Endothelial cell of umbilical vein (primary cell): ENCODE measurements at regions not wholly inside any gene's neighbourhood (a gene's known extent, or its start where the extent isn't known, plus 50 kb on each side); places are given as distances from the start of the nearest gene placed in this dataset.

Experiments used
- BruUV-seq: library from RNA; stranded (reverse); fragments of 400-500 nt; replicated peaks from 2 replicates; lab custom pipeline; 2021; lab: Mats Ljungman, UMichigan
- CTCF ChIA-PET: fragments of 300-600, 350-600 bp; sonication (Branson Sonifier 250); formaldehyde crosslinking; loops from one replicate; lab custom pipeline; 2021; ENCODE audit warnings: antibody characterized with exemption, inconsistent platforms; lab: Charles Lee
- POLR2A ChIA-PET: fragments of 300-600, 350-600 bp; sonication (Branson Sonifier 250); formaldehyde crosslinking; loops from one replicate; lab custom pipeline; 2021; ENCODE audit warnings: antibody characterized with exemption, inconsistent platforms; lab: Charles Lee
- DNase-seq: peaks from one replicate; pipeline ENCODE4 v3.0.0-alpha.2; 2011; ENCODE audit warnings: low read depth, low spot score
- FAIRE-seq: peaks from 2 replicates; lab custom pipeline; 2011; peaks lifted over from hg19 to GRCh38; lab: Jason Lieb, UNC
- H2AFZ ChIP-seq: 2 replicates; pipeline ENCODE4 v1.6.0; 2012; ENCODE audit warnings: low read depth, low read length, control low read depth, inconsistent platforms
- H3K27ac ChIP-seq: 2 replicates; pipeline ENCODE4 v1.5.1; 2011; ENCODE audit warnings: low read depth, mild to moderate bottlenecking, control low read depth, low read length, moderate library complexity; ENCODE audit not compliant: insufficient read depth
- H3K27me3 ChIP-seq, 2 experiments: 2 replicates each; pipeline versions ENCODE4 v1.6.0 to v1.6.1; 2011; ENCODE audit warnings: low read length in 2 of 2, mixed read lengths in 1 of 2; ENCODE audit not compliant: control insufficient read depth in 2 of 2, insufficient read depth in 2 of 2
- H3K36me3 ChIP-seq, 2 experiments: 2 replicates in 1 of 2; 3 replicates in 1 of 2; pipeline ENCODE4 v1.5.1; 2011; ENCODE audit warnings: low read length in 2 of 2, mild to moderate bottlenecking in 1 of 2, moderate library complexity in 1 of 2; ENCODE audit not compliant: control insufficient read depth in 2 of 2, insufficient read depth in 2 of 2; ENCODE audit errors: extremely low read depth in 1 of 2
- H3K4me1 ChIP-seq: 3 replicates; pipeline ENCODE4 v1.5.1; 2011; ENCODE audit warnings: mild to moderate bottlenecking, low read length; ENCODE audit not compliant: control insufficient read depth, insufficient read depth; ENCODE audit errors: extremely low read depth
- H3K4me2 ChIP-seq: 2 replicates; pipeline ENCODE4 v1.6.1; 2011; ENCODE audit warnings: low read length, control low read depth, mixed read lengths; ENCODE audit not compliant: insufficient read depth
- H3K4me3 ChIP-seq, 3 experiments: fragments of 200-600 bp in 1 of 3; sonication (generic), shearing (Covaris generic) in 1 of 3; replicated peaks in 1 of 3; 2 replicates each; pipeline ENCODE4 v1.5.1; 2011 to 2016; ENCODE audit warnings: control low read depth in 3 of 3, low read length in 3 of 3, mild to moderate bottlenecking in 2 of 3, inconsistent platforms in 1 of 3, low read depth in 1 of 3, moderate library complexity in 1 of 3; ENCODE audit not compliant: insufficient read depth in 1 of 3
- H3K79me2 ChIP-seq: 2 replicates; pipeline ENCODE4 v1.6.0; 2012; ENCODE audit warnings: low read length, inconsistent platforms; ENCODE audit not compliant: control insufficient read depth, insufficient read depth
- H3K9ac ChIP-seq: replicated peaks from 2 replicates; pipeline ENCODE3; 2011; ENCODE audit warnings: low read length, control low read depth; ENCODE audit not compliant: insufficient read depth; ENCODE audit errors: extremely low read depth
- H3K9me1 ChIP-seq: replicated peaks from 3 replicates; pipeline ENCODE4 v1.6.0; 2011; ENCODE audit warnings: mild to moderate bottlenecking, low read length; ENCODE audit not compliant: control insufficient read depth, insufficient read depth; ENCODE audit errors: extremely low read depth
- H3K9me3 ChIP-seq: replicated peaks from 2 replicates; pipeline ENCODE4 v1.5.1; 2012; ENCODE audit warnings: low read length, inconsistent platforms; ENCODE audit not compliant: control insufficient read depth, insufficient read depth
- H4K20me1 ChIP-seq: replicated peaks from 2 replicates; pipeline ENCODE3; 2011; ENCODE audit warnings: mild to moderate bottlenecking, low read length; ENCODE audit not compliant: control insufficient read depth, insufficient read depth; ENCODE audit errors: extremely low read depth
- CTCF ChIP-seq, 2 donors: IDR thresholded peaks; 1 replicate in 1 of 2; 2 replicates in 1 of 2; pipeline ENCODE4 v1.5.1; 2011; ENCODE audit warnings: low read length in 2 of 2, mild to moderate bottlenecking in 2 of 2, moderate library complexity in 2 of 2, control low read depth in 1 of 2, inconsistent platforms in 1 of 2, low read depth in 1 of 2; ENCODE audit not compliant: insufficient read depth in 1 of 2; ENCODE audit errors: extremely low read depth in 1 of 2
- EZH2 ChIP-seq: IDR thresholded peaks from 2 replicates; pipeline ENCODE4 v1.6.1; 2012; ENCODE audit warnings: borderline replicate concordance, low read depth, mild to moderate bottlenecking, moderate library complexity, low read length, inconsistent platforms; ENCODE audit not compliant: severe bottlenecking
- FOS ChIP-seq: IDR thresholded peaks from 2 replicates; pipeline ENCODE4 v1.6.1; 2011; ENCODE audit warnings: mild to moderate bottlenecking, low read length, moderate library complexity, borderline replicate concordance; ENCODE audit not compliant: insufficient read depth
- GATA2 ChIP-seq: IDR thresholded peaks from 2 replicates; pipeline ENCODE4 v1.7.0; 2011; ENCODE audit warnings: low read depth, mild to moderate bottlenecking, moderate library complexity, mixed read lengths, low read length; ENCODE audit not compliant: insufficient read length, insufficient read depth
- JUN ChIP-seq: IDR thresholded peaks from 2 replicates; pipeline ENCODE4 v1.6.1; 2011; ENCODE audit warnings: borderline replicate concordance, low read depth; ENCODE audit not compliant: insufficient read length, insufficient read depth
- MAX ChIP-seq: IDR thresholded peaks from 2 replicates; pipeline ENCODE4 v1.6.1; 2011; ENCODE audit not compliant: insufficient read depth, insufficient read length
- MYC ChIP-seq: IDR thresholded peaks from one replicate; pipeline ENCODE4 v1.6.1; 2011; ENCODE audit warnings: mild to moderate bottlenecking, low read depth, low read length
- POLR2A ChIP-seq: IDR thresholded peaks from 2 replicates; pipeline ENCODE4 v1.6.1; 2012; ENCODE audit warnings: low read depth, mild to moderate bottlenecking, control low read depth, low read length
- POLR2AphosphoS5 ChIP-seq: IDR thresholded peaks from 2 replicates; pipeline ENCODE4 v1.6.1; 2012; ENCODE audit warnings: low read depth, mild to moderate bottlenecking, control low read depth, low read length, moderate library complexity; ENCODE audit not compliant: insufficient read depth
- dilution Hi-C: fragments of 300-500 bp; cut with MboI; formaldehyde crosslinking; loops from one replicate; pipeline ENCODE4 v1.15.0; 2019; ENCODE audit warnings: low sequenced_read_pairs; ENCODE audit not compliant: extremely low pct_ligation_motif_present
- intact Hi-C: fragments of 100-400 bp; cut with micrococcal nuclease; formaldehyde crosslinking; loops from one replicate; pipeline ENCODE4 v1.10.0; 2022

GRCh38 chr22:27662359-27663301 is 138.9 kb downstream of the MN1 start:
- POLR2A ChIA-PET: no interaction called here
- Histone ChIP-seq H2AFZ (no peak overlapping the region), H3K27ac (no peak overlapping the region), H3K4me3 (no peak overlapping the region), H3K79me2 (no peaks in the 10 kb centered on the region), H3K4me2 (no peak overlapping the region), H3K4me1 (peaks cover 13% of the 10 kb centered on the region), H3K9me3 (no peaks in the 10 kb centered on the region), H3K9me1 (no peaks in the 10 kb centered on the region), H3K36me3 (no peaks in the 10 kb centered on the region), H3K27me3 (no peaks in the 10 kb centered on the region), H3K9ac (no peak overlapping the region), H4K20me1 (no peaks in the 10 kb centered on the region)
- DNase-seq: peak; percentile 61
- dilution Hi-C loops: no loop called here
- no peak for TF ChIP-seq GATA2
- no peak for TF ChIP-seq JUN
- TF ChIP-seq MAX: no peak
- no peak for TF ChIP-seq CTCF (IDR thresholded peaks at IDR 0.05; ENCODE audit: extremely low read depth in 1 of 2, insufficient read depth in 1 of 2, low read depth in 1 of 2, low read length in 2 of 2)
- no peak for TF ChIP-seq FOS
- no peak for TF ChIP-seq MYC
- no peak for TF ChIP-seq EZH2
- TF ChIP-seq POLR2AphosphoS5: no peak
- TF ChIP-seq POLR2A: no peak
- FAIRE-seq: no peak
- BruUV-seq: no TSS peak
- intact Hi-C loops: loop anchor here (5.0 kb wide), 1 partner anchor 140 kb away; the partner anchor contains the start of gene MN1
- CTCF ChIA-PET: no interaction called here
